Activated T-helper 9 cell treated with anti-CD3 and anti-CD28 coated beads, Interleukin-2, amount 50 U/mL, for 16 hours (primary cell): ENCODE measurements at regions not wholly inside any gene's neighbourhood (a gene's known extent, or its start where the extent isn't known, plus 50 kb on each side); places are given as distances from the start of the nearest gene placed in this dataset.

Source experiments
- DNase-seq: peaks from one replicate; pipeline ENCODE4 v3.0.0-alpha.2; 2020; ENCODE audit warnings: low read depth

DNA sequence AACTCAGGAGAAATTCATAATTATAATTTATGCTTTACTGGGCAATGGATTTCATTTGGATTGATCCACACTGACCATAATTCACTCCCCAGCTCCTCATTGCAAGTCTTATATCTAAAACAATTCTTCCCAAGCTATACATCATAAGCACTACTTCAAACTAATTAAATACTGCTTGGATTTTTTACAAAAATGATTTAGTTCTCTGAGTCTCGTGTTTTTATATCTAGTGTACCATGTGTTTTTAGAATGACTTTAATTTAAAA lies 443.8 kb downstream of the GPAM start:
- DNase-seq, result no peak

DNA sequence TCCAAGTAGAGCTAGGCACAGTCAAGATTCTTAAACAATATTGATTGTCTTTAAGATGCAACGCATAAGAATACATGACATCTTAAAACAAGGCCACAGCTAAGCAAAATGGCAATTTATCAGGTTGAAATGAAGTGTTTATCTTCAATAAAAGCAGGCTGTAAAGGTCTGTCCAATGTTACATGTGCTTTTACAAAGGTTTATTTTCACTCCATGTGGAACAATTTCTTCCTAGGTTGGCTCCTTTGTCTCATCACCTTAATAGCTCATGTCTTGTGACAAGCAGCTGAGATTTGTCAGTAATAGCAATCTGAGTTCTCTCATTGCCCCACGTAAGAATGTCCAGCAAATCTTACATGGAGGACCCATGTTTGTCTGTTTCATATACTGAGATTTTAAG lies 437.6 kb downstream of the GPAM start:
- DNase-seq, result no peak

DNA sequence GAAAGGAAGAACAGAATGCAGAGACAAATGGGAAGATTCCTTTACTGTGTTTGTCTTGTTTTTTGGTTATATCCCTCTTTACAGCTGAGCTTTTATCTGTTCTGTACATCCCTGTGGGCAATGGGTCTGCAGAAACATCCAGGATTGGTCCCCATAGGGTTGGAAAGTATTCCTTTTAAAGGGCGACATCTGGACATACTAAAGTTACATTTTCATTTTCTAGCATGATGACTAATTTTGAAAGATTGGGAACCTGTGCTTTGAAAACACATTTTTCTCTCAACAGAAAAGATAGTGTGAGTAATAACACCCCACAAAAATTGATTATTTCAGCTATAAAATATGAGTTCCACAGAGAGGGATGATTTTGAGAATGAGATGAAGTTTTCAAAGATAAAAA lies 435.8 kb downstream of the GPAM start:
- no peak for DNase-seq

DNA sequence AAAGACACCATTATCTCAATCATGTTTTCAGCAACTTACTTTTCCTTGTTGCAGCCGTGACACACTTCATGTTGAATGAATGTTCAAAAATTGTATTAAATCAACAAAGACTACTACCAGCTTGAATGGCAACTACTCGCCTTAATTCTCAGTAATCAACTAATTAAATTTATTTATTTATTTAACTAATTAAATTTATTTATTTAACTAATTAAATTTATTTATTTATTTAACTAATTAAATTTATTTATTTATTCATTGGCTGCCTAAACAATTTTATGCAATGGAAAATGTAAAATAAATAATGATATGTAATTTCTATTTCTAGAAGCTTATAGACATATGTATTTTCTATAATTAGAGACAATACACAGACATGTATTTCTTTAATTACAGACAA lies 435.4 kb downstream of the GPAM start:
- DNase-seq, result no peak

DNA sequence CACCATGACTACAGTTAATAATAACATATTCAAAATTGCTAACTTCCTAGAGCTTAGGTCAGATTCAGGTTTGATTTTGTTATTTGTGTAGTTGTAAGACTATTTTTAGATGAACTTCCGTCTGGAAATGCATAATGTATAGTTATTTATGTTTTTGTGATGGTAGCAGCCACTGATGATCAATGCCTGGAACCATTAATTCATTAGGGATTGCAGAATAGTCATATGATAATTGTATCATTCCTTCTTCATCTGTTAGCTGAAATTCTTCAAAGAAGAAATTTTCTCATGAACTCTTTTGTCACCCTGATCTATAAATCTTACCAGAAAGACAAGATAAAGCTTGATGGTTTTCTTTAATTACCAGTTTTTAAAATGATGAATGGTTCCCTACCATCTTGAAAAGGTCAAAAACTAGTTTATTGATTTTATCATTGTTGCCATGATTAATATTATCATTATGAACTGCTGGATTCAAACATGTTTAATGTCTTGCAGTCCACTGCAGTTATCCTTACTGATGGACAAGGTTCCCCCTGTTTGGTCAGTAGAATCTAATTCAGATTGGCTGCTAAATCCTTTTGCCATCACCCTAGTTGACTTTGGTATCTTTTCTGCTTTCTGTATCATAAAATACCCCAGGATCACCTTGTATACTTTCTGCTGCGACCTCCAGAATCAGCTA lies 433.3 kb downstream of the GPAM start:
- no peak for DNase-seq

DNA sequence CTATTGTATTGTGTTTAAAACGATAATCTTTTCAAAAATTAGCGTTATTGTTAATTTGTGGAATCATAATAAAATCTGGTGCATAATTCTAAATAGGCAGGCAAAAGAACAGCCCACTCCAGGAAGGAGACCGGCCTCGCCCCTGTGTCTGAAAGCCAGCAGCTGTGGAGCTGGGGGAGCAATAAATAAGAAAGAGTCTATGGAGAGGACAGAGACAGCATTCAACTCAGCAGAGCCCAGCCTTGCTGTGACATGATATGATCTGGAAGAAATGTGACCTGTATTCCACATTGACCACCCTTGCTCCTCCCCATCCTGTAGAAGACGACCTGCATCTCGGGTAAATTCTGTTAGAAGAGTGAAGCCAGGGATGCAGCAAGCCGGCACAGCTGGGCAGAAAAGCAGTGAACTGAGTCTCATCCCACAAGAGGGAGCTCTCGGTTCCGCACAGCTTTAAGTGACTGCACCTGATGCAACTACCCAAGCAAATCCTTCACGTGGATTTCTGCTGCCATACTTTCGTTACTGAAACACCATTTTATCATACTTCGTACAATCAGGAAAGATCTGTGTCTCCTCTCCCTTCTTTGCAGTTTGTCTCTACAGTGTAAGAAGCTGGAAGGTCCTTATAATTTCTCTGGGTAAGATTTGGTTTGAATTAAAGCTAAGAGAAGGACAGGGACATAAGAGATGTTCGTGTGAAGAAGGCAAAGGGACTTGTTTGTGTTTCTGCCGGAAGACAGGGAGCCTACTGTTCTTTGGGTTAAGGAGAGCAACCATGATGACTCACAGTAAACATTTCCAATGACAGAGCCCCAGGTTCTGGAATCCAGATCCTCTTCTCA lies 427.1 kb downstream of the GPAM start:
- DNase-seq, result no peak

DNA sequence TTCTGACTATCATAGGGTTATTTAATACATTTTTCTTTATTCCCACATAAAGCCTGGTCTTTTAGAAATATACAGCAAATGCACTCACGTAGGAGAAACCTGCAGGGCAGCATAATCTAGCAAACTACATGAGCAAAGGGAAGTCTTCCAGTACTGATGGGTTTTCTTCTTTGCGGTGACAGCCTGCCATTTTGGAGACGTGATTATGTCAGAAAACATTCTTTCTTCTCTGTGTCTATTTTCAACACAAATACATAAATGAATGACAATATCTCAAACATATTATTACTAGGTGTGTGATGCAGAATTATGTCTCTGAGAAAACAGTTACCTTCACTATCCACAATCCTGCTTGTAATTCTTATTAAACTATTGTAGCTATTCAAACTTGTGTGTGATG lies 425.0 kb downstream of the GPAM start:
- no peak for DNase-seq

DNA sequence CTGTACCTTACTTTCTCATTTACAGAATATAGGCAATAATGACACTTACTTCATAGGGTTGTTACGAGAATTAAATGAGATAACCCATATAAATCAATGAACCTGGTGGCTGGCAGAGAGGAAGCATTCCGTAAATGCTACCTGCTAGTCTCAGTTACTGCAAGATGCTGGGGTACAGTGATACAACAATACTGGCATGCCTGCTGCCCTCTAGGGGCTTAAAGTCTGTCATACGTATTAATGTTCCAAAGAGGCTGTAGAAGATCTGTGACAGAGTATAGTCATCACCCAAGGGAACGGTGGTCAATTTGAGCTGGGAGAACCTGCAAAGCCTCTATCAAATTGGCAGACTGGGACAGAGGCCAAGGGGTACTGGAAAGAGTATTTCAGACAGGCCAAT lies 421.5 kb downstream of the GPAM start:
- DNase-seq, result no peak

DNA sequence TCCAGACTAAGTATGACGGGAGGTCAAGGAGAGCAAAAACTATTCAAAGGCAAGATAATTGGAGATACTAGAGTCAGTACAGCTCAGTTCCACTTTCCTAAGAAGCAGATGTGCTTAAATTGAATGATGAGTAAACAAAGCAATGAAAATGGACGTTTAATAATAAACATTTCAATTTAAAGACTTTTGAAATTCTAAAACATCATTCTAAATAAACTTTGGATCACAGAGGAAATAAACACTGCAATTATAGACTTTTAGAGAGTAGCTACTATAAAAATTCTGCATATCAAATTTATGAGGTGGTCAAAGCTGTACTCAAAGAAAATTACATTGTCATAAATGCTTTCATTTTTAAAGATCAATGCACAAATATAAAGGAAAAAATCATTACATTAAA lies 418.3 kb downstream of the GPAM start:
- DNase-seq, result no peak

DNA sequence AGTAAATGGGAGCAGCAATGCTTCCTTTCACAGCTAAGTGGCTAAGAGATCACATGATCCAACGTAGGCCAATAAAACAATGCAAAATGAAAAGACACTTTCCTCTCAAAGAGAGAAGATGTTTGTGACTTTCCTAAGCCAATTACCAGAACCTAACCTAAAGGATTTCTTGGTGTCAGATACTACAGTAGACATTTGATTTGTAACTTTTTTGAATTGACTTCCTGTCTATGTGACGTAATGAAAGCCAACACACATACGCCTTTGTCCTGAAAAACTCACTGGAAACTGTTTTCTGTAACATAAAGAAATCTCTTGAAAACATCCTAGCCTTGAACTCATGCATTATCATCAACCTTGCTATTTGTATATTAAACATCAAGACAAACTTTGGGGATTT lies 417.1 kb downstream of the GPAM start:
- DNase-seq, result no peak

DNA sequence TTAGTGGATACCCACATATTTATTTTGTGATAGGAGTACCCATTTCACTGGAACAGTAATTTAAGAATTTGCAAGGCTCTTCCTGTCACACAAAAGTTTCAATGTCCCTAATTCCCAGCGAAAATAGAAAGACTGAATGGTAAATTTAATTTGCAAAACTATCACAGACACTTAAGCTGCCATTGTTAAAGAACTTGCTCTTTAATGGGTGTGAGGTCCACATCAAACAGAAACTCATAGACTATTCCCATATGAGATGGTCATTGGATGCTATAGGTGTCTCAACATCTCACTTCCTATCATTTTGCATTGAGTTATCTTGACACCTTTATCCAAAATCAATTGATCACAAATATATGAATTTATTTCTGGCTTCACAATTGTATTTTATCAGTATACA lies 415.9 kb downstream of the GPAM start:
- DNase-seq, result no peak

DNA sequence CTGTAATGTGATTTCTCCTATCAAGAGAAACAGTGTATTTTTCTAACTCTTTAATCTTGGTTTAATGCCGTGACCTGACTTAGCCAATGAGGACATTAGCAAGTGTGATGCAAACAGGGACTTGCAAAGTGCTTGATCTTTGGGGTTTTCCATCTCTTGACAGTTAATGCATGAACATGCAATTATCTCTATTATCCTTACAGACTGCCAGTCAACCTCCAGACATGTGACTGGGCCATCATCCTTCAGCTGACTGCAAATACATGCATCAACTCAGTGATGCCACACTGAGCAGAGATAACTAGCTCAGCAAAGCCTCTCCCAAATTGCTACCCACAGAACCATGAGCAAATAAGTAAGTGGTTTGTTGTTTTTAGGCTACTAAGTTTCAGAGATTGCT lies 409.6 kb downstream of the GPAM start:
- no peak for DNase-seq

DNA sequence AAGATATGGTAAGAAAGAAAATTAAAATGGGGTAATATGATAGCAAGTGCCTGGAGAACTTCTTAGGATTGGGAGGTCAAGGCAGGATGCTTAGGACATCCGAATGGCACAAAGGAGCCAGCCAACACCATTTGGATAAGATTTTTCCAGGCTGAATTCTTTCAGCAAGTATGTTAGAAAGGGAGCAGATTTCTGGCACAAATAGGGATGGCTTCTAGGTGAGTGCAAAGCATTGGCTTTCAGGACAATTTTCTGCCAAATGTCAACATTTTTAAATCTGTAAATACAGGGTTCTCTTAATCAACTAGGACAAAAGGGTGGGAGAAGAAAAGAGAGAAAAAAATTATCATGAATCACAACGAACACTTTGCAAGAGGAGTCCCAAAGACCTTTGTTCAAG lies 409.1 kb downstream of the GPAM start:
- DNase-seq, result no peak

DNA sequence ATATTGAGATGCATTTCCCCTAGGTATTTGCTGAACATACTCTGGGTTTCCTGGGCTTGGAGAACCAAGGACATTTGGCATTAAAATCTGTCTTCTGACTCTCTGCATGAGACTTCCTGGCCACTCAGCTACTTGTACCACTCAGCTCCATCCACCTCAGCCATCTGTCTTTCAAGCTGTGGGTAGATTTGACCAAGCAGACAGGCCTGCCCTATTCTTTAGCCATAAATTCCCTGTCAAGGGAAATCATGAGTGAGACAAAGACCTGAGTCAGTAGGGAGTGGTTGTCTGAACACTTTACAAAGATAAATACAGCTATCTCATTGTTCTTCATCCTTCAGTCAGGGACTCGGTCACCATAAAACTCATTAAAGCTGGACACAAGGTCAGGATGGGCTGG lies 399.1 kb downstream of the GPAM start:
- no peak for DNase-seq

DNA sequence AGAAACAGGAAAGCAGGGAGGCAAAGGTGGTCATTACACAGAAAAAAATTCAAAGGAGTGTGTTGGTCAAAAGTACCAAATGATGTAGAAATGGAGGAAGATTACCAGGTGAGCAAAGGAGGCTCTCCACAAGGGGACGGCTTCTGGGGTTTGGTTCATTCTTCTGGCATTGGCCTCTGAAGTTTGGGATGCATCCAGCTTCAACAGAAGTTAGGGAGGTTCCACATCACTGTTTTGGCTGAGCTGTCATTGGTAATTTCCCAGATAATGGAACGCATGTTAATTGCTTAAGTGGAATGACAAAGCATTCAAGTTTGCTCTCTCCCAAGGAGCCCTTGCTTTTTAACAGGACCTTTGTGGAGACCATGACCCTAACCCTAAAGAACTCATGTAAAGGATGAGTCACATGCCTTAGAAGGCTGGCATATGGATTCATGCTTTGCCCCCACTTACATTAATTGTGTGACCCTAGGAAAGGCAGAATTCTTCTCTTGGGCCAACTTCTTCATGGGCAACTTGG lies 398.6 kb downstream of the GPAM start:
- DNase-seq, result no peak

DNA sequence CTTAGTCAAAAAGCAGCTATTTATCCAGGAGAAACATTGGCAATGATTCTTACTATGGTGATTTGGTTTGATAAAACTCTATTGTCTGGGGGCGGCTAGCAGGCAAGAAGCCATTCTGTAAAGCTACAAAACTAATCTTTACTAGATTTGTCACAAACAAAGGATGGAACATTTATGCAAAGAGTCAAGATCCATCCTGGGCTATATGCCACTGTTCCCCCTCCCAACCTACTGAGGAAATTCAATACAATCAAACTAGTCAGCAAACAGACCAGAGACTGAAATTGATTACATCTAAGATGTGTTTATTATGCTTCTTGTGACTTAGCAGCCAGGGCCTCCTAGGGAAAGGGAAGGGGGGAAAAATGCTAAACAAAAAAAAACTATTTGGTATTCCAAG lies 397.6 kb downstream of the GPAM start:
- DNase-seq, result no peak

DNA sequence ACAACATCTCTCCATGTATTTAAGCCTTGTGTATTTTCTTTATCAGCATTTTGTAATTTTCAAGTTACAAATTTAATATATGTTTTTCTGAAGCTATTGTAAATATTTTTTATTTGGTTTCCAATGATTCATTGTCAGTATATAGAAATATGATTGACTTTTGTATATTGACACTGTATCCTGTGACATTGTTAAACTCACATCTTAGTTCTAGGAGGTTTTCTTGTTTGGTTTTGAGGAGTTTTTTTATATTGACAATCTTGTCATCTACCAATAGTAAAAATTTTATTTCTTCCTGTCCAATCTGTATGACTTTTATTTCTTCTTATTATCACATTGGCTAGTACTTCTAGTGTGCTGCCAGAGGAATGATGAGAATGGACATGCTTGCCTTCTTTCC lies 393.7 kb downstream of the GPAM start:
- no peak for DNase-seq

DNA sequence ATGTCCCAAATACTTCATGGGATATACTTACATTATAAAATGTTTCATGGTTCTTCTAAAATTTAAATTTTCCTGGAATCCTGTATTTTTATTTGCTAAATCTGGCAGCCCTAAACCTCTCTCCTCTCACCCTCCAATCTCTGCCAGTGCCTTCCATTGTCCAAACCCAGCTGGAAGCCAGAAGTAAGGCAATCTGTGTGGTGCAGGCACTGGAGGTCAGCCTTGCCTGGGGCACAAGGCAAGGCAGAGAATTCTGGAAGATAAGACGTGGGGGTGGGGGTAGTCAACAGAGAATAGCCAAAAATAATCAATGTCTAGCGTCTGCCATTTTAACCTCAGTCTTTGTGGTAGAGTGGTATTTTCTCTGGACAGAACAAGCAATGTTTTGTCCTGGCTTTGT lies 381.7 kb downstream of the GPAM start:
- no peak for DNase-seq

DNA sequence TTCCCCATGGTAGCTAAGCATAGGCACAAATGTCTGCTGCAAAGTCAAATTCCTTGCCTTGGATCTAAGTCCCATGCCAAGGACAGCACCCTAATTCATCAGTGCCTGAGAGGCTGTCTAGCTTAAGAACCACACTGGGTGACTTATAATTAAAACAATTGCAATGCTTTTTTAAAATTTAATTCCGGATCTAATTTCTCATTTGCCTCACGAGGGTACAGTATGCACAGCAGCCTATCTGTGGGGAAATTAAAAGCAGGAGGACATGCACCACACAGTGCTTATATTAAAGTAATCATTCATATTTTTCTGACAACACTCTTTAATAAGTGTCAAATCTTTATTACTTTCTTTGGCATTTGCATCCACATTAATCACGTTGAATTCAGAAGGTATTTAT lies 378.8 kb downstream of the GPAM start:
- no peak for DNase-seq

DNA sequence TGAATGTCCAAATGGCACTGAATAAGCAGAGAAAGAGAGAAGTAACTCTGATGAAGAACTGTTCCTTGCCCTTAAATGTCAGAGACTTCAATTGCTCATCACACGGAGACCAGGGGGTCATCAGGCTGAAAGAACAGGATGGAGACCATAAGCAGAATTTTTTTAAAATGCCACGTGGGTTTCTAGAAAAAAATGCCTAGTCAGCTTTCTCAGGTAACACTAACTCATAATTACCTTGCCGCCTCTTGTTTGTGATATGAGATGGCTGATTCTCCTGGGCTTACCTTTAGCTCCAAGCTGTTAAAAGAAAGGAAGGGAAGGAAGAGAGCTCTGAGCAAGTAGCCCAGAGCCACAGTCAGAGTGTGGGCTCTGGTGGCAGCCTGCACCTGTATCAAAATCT lies 372.0 kb downstream of the GPAM start:
- DNase-seq, result no peak

DNA sequence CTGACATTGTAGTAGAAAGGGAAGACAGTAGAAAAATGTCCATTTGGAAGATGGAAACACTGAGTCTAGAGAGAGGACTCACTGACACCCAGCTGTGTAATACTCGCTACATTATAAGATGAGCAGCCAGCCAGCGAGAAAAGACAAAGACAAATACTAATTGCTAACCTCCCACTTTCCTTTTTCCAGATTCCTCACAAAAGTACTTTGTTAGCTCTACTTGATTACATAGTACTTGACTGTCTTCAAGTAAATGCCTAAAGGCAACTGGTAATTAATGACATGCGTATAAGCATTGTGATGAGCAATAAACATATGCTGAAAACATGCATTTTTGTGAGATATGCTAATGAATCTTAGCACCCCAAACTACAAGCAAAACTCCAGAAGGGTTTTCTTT lies 363.1 kb downstream of the GPAM start:
- no peak for DNase-seq

DNA sequence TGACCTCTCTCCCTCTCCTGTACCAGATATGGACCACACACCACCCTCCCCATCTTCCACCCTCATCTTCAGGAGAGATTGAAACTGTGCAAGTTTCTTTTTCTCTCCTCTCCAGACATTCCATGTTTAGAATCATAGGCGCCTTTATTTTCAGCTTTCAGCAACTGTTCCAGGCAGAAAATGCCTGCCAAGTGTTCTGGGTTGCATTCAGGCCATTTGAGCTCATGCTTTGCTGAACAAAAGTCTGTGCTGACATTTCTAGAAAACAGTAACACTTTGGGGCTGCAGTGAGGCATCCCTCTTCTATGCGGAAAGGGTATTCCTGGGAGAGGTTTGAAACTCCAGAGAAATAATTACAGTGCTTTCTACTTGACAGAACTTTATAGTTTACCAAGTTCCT lies 361.7 kb downstream of the GPAM start:
- DNase-seq, result no peak

DNA sequence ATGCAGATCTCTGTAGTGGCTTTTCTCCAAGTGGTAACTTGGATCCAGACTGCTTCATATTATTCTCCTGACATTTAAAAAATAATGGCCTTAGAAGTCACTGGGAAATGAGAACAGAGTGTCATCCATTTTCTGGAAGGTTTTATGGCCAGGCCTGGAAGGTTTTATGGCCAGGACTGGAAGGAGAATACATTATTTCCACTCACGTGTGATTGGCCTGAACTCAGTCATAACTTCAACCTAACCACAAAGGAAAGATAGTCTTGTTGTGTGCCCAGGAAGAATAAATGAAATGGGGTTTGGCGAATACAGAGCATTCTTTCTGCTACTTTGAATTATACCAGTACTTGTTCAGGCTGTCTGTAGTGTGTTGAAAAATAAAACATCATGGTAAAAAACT lies 360.9 kb downstream of the GPAM start:
- DNase-seq, result no peak

DNA sequence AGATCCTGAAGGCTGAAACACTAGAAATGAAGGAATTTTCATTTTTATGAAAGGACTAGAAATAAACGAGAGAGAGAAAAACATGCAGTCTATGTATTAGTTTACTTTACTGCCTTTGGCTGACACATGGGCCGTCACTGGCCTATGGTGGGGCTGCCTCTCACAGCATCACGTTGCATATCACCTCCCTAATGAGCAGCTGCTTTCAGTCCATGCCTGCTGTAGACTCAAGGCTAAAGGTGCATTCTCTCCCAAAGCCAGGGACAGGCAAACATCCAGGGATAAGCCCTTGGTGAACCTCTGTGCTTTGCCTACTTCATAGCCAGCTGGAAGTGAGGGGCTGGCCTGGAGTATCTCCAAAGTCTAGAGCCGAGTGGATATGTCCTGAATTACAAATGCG lies 359.4 kb downstream of the GPAM start:
- DNase-seq, result no peak
